GM23338 (cell line): ENCODE measurements at regions not wholly inside any gene's neighbourhood (a gene's known extent, or its start where the extent isn't known, plus 50 kb on each side); places are given as distances from the start of the nearest gene placed in this dataset.

Source experiments
- ATAC-seq: fragments of 200-7000 bp; cut with Tn5 transposase; 3 replicates; pipeline ENCODE4 v1.9.1; 2020
- DNase-seq: peaks from one replicate; pipeline ENCODE4 v3.0.0-alpha.2; 2015; ENCODE audit warnings: low spot score
- H2AFZ ChIP-seq: fragments of 200-600 bp; sonication (generic); 2 replicates; pipeline ENCODE4 v1.8.0; 2016; ENCODE audit warnings: antibody characterized with exemption, mild to moderate bottlenecking, moderate library complexity
- H3F3A ChIP-seq: fragments of 200-600 bp; sonication (generic); replicated peaks from 2 replicates; pipeline ENCODE4 v1.8.0; 2017; ENCODE audit warnings: antibody characterized with exemption, mixed run types, low read depth
- H3K27ac ChIP-seq: fragments of 200-600 bp; sonication (generic); 2 replicates; pipeline ENCODE4 v1.6.1; 2016; ENCODE audit warnings: low read depth
- H3K27me3 ChIP-seq: fragments of 200-600 bp; sonication (generic); 2 replicates; pipeline ENCODE4 v1.8.0; 2016; ENCODE audit warnings: mild to moderate bottlenecking, mixed run types, moderate library complexity; ENCODE audit not compliant: insufficient read depth
- H3K36me3 ChIP-seq: fragments of 200-600 bp; sonication (generic); 2 replicates; pipeline ENCODE4 v1.8.0; 2016; ENCODE audit warnings: mild to moderate bottlenecking; ENCODE audit not compliant: insufficient read depth
- H3K4me1 ChIP-seq: fragments of 200-600 bp; sonication (generic); 2 replicates; pipeline ENCODE4 v1.8.0; 2016; ENCODE audit warnings: mild to moderate bottlenecking, moderate library complexity; ENCODE audit not compliant: insufficient read depth
- H3K4me2 ChIP-seq: fragments of 200-600 bp; sonication (generic); 2 replicates; pipeline ENCODE4 v1.7.1; 2017; ENCODE audit warnings: mixed run types
- H3K4me3 ChIP-seq: fragments of 200-600 bp; sonication (generic); 2 replicates; pipeline ENCODE4 v1.6.1; 2016; ENCODE audit warnings: mixed run types
- H3K79me2 ChIP-seq: fragments of 200-600 bp; sonication (generic); replicated peaks from 2 replicates; pipeline ENCODE4 v1.8.0; 2017; ENCODE audit warnings: mild to moderate bottlenecking; ENCODE audit not compliant: insufficient read depth
- H3K9me2 ChIP-seq: fragments of 200-600 bp; sonication (generic); 2 replicates; pipeline ENCODE4 v1.8.0; 2017; ENCODE audit not compliant: insufficient read depth
- H4K20me1 ChIP-seq: fragments of 200-600 bp; sonication (generic); replicated peaks from 2 replicates; pipeline ENCODE4 v1.8.0; 2017; ENCODE audit warnings: mild to moderate bottlenecking; ENCODE audit not compliant: insufficient read depth
- H3K27ac Mint-ChIP-seq: 2 replicates; pipeline ENCODE4 v1.8.0; 2020; ENCODE audit warnings: inconsistent platforms, mild to moderate bottlenecking, moderate library complexity, mixed read lengths
- H3K27me3 Mint-ChIP-seq: 3 replicates; pipeline ENCODE4 v1.8.0; 2022; ENCODE audit warnings: low read depth, mild to moderate bottlenecking, moderate library complexity, mixed read lengths, inconsistent platforms; ENCODE audit not compliant: insufficient read depth, poor library complexity
- H3K36me3 Mint-ChIP-seq: 3 replicates; pipeline ENCODE4 v1.8.0; 2021; ENCODE audit warnings: low read depth, mild to moderate bottlenecking, inconsistent platforms, moderate library complexity, mixed read lengths
- H3K4me1 Mint-ChIP-seq: 3 replicates; pipeline ENCODE4 v1.8.0; 2020; ENCODE audit warnings: mild to moderate bottlenecking, inconsistent platforms, mixed read lengths
- H3K4me3 Mint-ChIP-seq: 3 replicates; pipeline ENCODE4 v1.8.0; 2021; ENCODE audit warnings: moderate library complexity, mild to moderate bottlenecking, inconsistent platforms, mixed read lengths
- H3K9me3 Mint-ChIP-seq: 3 replicates; pipeline ENCODE4 v1.8.0; 2020; ENCODE audit warnings: moderate library complexity, mild to moderate bottlenecking, inconsistent platforms, mixed read lengths
- CREB1 ChIP-seq: fragments of 250-450 bp; sonication (Bioruptor Pico); IDR thresholded peaks from 2 replicates; pipeline ENCODE4 v1.5.0; 2020; ENCODE audit warnings: low read depth, mild to moderate bottlenecking, moderate library complexity
- CTCF ChIP-seq, 2 experiments: fragments of 200-600 bp in 1 of 2; sonication (generic) in 1 of 2; conservative IDR thresholded peaks; 2 replicates each; pipeline versions ENCODE4 v1.5.1 to v1.6.1; 2016 to 2017; ENCODE audit warnings: antibody characterized with exemption in 2 of 2, low read depth in 2 of 2, mild to moderate bottlenecking in 2 of 2, moderate library complexity in 1 of 2
- ETS1 ChIP-seq: IDR thresholded peaks from 2 replicates; pipeline ENCODE4 v1.6.1; 2016; ENCODE audit warnings: antibody characterized with exemption
- EZH2 ChIP-seq: fragments of 200-600 bp; sonication (generic); IDR thresholded peaks from one replicate; pipeline ENCODE4 v1.8.0; 2017; ENCODE audit warnings: antibody characterized with exemption, mild to moderate bottlenecking, low read depth; ENCODE audit not compliant: unreplicated experiment
- NANOG ChIP-seq: IDR thresholded peaks from 2 replicates; pipeline ENCODE4 v1.6.1; 2016; ENCODE audit warnings: antibody characterized with exemption, borderline replicate concordance
- POLR2AphosphoS5 ChIP-seq: IDR thresholded peaks from 2 replicates; pipeline ENCODE4 v1.6.1; 2016; ENCODE audit warnings: antibody characterized with exemption, low read depth
- REST ChIP-seq: IDR thresholded peaks from one replicate; pipeline ENCODE4 v1.6.1; 2018; ENCODE audit warnings: antibody characterized with exemption; ENCODE audit not compliant: unreplicated experiment
- ZNF114 ChIP-seq: fragments of 250-450 bp; sonication (Bioruptor Pico); IDR thresholded peaks from 2 replicates; pipeline ENCODE4 v1.5.0; 2020; ENCODE audit warnings: mild to moderate bottlenecking, moderate library complexity
- ZNF331 ChIP-seq: fragments of 250-450 bp; sonication (Bioruptor Pico); IDR thresholded peaks from 2 replicates; pipeline ENCODE4 v1.5.0; 2020; ENCODE audit warnings: low read depth, mild to moderate bottlenecking, moderate library complexity
- ZNF462 ChIP-seq: fragments of 250-450 bp; sonication (Bioruptor Pico); IDR thresholded peaks from 2 replicates; pipeline ENCODE4 v1.5.0; 2020; ENCODE audit warnings: mild to moderate bottlenecking, moderate library complexity

GRCh38 chr2:19809206-19809605, 92.6 kb downstream of the TTC32 start:
- H3K27ac Mint-ChIP-seq: no peak overlapping the region
- no peak overlapping the region for H3K4me2 ChIP-seq
- H3K9me2 ChIP-seq: 0 out of 2 replicates have a peak, but pooled peaks cover 9% of the 10 kb centered on the region
- H3K27ac ChIP-seq: no peak overlapping the region
- TF ChIP-seq CTCF (conservative IDR thresholded peaks at IDR 0.05; ENCODE audit: low read depth in 2 of 2) (no peak), REST (no peak), POLR2AphosphoS5 (no peak), CREB1 (CRISPR knock-in tag) (no peak), NANOG (no peak), ZNF114 (CRISPR knock-in tag) (no peak), ZNF331 (CRISPR knock-in tag) (no peak), EZH2 (no peak), ZNF462 (no peak), ETS1 (no peak)
- DNase-seq (no peak), ATAC-seq (no peak; the same call in 2 of the 3 replicates)
- H3K27me3 Mint-ChIP-seq: peaks cover 4% of the 10 kb centered on the region
- H4K20me1 ChIP-seq: no peaks in the 10 kb centered on the region
- H3F3A ChIP-seq: no peaks in the 10 kb centered on the region
- no peaks in the 10 kb centered on the region for H3K36me3 Mint-ChIP-seq
- no peaks in the 10 kb centered on the region for H3K79me2 ChIP-seq
- no peaks in the 10 kb centered on the region for H3K4me1 Mint-ChIP-seq
- no peaks in the 10 kb centered on the region for H3K27me3 ChIP-seq
- no peak overlapping the region for H3K4me3 Mint-ChIP-seq
- H3K36me3 ChIP-seq: no peaks in the 10 kb centered on the region
- H3K4me1 ChIP-seq: no peaks in the 10 kb centered on the region
- H2AFZ ChIP-seq: no peak overlapping the region
- no peak overlapping the region for H3K4me3 ChIP-seq
- H3K9me3 Mint-ChIP-seq: no peaks in the 10 kb centered on the region
